Sigmoid colon (tissue), 3 donors: ENCODE measurements at regions not wholly inside any gene's neighbourhood (a gene's known extent, or its start where the extent isn't known, plus 50 kb on each side); places are given as distances from the start of the nearest gene placed in this dataset.

Experiments used
- POLR2A ChIP-seq, 2 donors: fragments of 450-650 bp; IDR thresholded peaks; one replicate each; pipeline ENCODE4 v1.6.1; 2016; ENCODE audit warnings: antibody characterized with exemption in 2 of 2, mild to moderate bottlenecking in 2 of 2, moderate library complexity in 2 of 2
- TF ChIP-seq, protein P1 (sequence below), 4 experiments: fragments of 450-650 bp in 3 of 4; fragments of 200-600 bp in 1 of 4; IDR thresholded peaks; one replicate each; pipeline ENCODE4 v1.5.1; 2016 to 2019; ENCODE audit warnings: antibody characterized with exemption in 4 of 4, mild to moderate bottlenecking in 3 of 4, moderate library complexity in 2 of 4

DNA sequence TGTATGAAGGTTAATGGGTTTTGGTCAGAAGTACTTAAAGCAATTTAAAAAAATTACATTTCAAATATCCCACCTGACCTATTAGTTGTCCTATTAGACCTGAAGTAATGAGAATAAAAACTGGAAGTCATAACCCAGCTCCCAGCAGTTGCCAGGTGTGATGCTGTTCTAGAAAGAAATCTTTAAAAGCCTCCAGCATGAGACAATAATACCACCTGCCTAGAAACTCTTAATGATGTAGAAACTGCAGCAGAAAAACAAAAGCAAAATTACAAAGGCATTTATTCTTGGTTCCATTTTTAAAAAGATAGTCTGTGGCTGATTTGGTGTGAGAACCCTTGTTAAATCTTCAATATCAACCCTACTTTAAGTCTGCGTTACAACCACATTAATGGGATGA lies 1137.7 kb upstream of the TENM3 start:
- TF ChIP-seq, protein P1, sequence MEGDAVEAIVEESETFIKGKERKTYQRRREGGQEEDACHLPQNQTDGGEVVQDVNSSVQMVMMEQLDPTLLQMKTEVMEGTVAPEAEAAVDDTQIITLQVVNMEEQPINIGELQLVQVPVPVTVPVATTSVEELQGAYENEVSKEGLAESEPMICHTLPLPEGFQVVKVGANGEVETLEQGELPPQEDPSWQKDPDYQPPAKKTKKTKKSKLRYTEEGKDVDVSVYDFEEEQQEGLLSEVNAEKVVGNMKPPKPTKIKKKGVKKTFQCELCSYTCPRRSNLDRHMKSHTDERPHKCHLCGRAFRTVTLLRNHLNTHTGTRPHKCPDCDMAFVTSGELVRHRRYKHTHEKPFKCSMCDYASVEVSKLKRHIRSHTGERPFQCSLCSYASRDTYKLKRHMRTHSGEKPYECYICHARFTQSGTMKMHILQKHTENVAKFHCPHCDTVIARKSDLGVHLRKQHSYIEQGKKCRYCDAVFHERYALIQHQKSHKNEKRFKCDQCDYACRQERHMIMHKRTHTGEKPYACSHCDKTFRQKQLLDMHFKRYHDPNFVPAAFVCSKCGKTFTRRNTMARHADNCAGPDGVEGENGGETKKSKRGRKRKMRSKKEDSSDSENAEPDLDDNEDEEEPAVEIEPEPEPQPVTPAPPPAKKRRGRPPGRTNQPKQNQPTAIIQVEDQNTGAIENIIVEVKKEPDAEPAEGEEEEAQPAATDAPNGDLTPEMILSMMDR (IDR thresholded peaks at IDR 0.05) = no peak
- TF ChIP-seq POLR2A (IDR thresholded peaks at IDR 0.05) = no peak
